IPS DF 6.9 (cell line): ENCODE measurements at regions not wholly inside any gene's neighbourhood (a gene's known extent, or its start where the extent isn't known, plus 50 kb on each side); places are given as distances from the start of the nearest gene placed in this dataset.

Experiments used
- DNase-seq: peaks from one replicate; pipeline ENCODE4 v3.0.0-alpha.2; 2013; ENCODE audit warnings: low read depth, low spot score
- H3K27ac ChIP-seq: one replicate; pipeline ENCODE4 v1.5.1; 2013; ENCODE audit warnings: low read length, control low read depth
- H3K27me3 ChIP-seq: 2 replicates; pipeline ENCODE4 v1.6.1; 2013; ENCODE audit warnings: mild to moderate bottlenecking, low read length; ENCODE audit not compliant: control insufficient read depth, insufficient read depth
- H3K36me3 ChIP-seq: 2 replicates; pipeline ENCODE4 v1.6.1; 2013; ENCODE audit warnings: low read length; ENCODE audit not compliant: control insufficient read depth, insufficient read depth
- H3K4me1 ChIP-seq: 2 replicates; pipeline ENCODE4 v1.6.1; 2013; ENCODE audit warnings: low read length; ENCODE audit not compliant: control insufficient read depth, insufficient read depth
- H3K4me3 ChIP-seq: 2 replicates; pipeline ENCODE4 v1.5.1; 2013; ENCODE audit warnings: mild to moderate bottlenecking, low read length
- H3K9me3 ChIP-seq: 2 replicates; pipeline ENCODE4 v1.6.1; 2013; ENCODE audit warnings: low read length, inconsistent platforms; ENCODE audit not compliant: control insufficient read depth, insufficient read depth
- WGBS: extraction: QIAGEN DNeasy Blood & Tissue Kit; methylation state at CpG from one replicate; pipeline ENCODE4 v1.1.7; 2013; ENCODE audit warnings: mixed read lengths, missing lambda C conversion rate; ENCODE audit not compliant: insufficient read length, insufficient coverage; 5-methylcytosine and 5-hydroxymethylcytosine counted together

DNA sequence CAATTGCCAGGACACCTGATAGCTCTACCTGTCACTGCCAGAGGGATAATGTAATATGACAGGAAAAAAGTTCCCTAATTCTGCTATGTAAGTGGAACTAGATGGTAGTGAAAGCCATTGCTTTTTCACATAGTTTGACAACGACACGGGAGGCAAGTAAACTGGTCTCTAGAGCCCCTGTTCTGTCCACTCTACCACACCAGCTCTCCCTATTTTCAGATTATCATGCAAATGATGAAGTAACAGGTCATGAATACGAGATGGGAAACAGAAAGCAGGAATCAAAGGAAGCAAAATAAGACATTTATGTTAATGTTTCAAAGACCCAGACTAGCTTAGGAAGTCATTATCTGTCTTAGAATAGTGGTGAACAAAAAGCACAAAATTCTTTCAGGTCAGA lies 56.2 kb downstream of the TAF11L14 start:
- H3K27me3 ChIP-seq: no peaks in the 10 kb centered on the region
- no peaks in the 10 kb centered on the region for H3K36me3 ChIP-seq
- DNase-seq: no peak
- no peak overlapping the region for H3K4me3 ChIP-seq
- no CpG with 5 or more reads among the region's 3 CpGs for WGBS
- H3K9me3 ChIP-seq: no peaks in the 10 kb centered on the region
- H3K4me1 ChIP-seq: no peaks in the 10 kb centered on the region
- H3K27ac ChIP-seq: no peak overlapping the region

DNA sequence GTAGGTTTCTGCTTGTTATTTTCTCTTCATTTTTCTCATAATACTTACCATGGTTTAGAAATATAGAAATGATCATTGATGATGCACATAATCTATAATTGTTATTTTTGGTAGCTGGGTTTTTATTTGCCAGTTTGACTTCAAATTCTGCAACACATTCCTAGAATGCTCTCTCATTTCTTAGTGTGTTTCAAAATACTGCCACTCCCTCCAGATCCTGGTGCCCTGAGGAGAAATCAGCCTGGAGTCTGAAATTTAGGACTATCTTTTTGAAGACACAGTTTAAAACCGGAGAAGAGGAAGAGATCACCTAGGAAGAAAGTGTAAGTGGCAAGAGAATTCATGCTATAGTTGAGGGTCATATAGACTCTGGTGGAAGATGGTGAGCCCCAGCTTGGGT lies 57.5 kb downstream of the TAF11L14 start:
- H3K4me3 ChIP-seq: no peak overlapping the region
- H3K36me3 ChIP-seq: no peaks in the 10 kb centered on the region
- no peaks in the 10 kb centered on the region for H3K9me3 ChIP-seq
- H3K27ac ChIP-seq: no peak overlapping the region
- no peak for DNase-seq
- no peaks in the 10 kb centered on the region for H3K27me3 ChIP-seq
- no peaks in the 10 kb centered on the region for H3K4me1 ChIP-seq
- WGBS: no CpG with 5 or more reads among the region's 1 CpG

DNA sequence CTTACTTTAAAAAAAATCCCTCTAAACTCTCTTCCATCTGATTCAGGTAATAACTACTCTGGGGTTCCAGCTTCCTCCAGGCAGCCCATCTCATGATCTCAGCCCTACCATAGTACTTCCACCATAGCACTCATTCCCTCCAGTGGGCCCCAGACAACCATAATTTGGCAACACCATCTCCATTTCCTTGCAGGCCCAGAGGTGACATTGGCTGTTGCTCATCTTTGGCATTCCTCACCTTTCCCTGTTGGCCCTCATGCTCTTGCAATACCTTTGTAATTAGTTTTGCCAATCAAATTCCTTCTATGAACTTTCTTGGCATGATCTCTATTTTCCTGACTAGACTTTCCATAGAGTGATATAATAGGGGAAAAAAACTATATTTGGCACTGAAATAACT lies 60.1 kb downstream of the TAF11L14 start:
- H3K4me1 ChIP-seq: no peaks in the 10 kb centered on the region
- DNase-seq: no peak
- H3K4me3 ChIP-seq: no peak overlapping the region
- H3K9me3 ChIP-seq: no peaks in the 10 kb centered on the region
- no peaks in the 10 kb centered on the region for H3K36me3 ChIP-seq
- H3K27ac ChIP-seq: no peak overlapping the region
- H3K27me3 ChIP-seq: no peaks in the 10 kb centered on the region

DNA sequence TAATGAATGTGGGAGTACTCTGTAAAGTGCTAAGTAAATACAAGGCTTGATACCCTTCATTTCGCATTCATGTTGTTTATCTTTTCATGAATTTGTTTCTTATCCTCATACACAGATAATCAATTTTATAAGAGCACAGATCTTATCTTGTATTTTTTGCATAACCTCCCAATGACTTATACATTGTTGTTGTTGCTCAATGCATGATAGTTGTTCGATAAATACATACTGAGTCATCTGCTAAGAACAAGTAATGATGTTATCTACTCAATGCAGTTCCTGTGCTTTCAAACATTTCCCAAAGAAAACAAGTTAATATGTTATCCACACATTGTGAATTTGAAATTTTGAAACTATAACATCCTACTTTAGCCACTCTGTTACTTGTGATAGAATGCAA lies 60.7 kb downstream of the TAF11L14 start:
- no peaks in the 10 kb centered on the region for H3K36me3 ChIP-seq
- no peak for DNase-seq
- WGBS: no CpG with 5 or more reads among the region's 2 CpGs

DNA sequence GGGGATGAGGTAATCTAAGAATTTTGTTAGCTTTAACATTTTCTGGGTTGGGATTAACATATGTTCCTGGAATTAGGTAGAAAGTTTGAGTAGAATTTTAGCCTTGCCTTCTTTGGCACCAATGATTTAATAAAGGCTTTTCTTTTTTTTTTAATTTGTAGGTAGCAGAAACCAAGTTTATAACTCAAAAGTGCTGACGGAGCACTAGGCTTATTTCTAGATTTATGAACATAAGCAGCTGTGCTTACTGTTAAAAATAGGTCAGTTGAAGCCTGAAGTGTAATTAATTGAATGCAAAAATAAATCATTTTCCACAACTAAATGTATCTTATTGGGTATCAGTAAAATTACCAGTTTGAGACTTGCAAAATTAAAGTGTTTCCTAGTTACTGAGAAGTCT lies 62.4 kb downstream of the TAF11L14 start:
- Histone ChIP-seq H3K9me3 (no peaks in the 10 kb centered on the region), H3K27ac (no peak overlapping the region), H3K4me3 (no peak overlapping the region), H3K36me3 (no peaks in the 10 kb centered on the region), H3K27me3 (no peaks in the 10 kb centered on the region), H3K4me1 (no peaks in the 10 kb centered on the region)
- no CpG with 5 or more reads among the region's 1 CpG for WGBS
- DNase-seq: no peak

More for the DNA sequence above, 60.7 kb downstream of the TAF11L14 start:
- Histone ChIP-seq H3K4me1 (no peaks in the 10 kb centered on the region), H3K4me3 (no peak overlapping the region), H3K27ac (no peak overlapping the region), H3K27me3 (no peaks in the 10 kb centered on the region), H3K9me3 (no peaks in the 10 kb centered on the region)

DNA sequence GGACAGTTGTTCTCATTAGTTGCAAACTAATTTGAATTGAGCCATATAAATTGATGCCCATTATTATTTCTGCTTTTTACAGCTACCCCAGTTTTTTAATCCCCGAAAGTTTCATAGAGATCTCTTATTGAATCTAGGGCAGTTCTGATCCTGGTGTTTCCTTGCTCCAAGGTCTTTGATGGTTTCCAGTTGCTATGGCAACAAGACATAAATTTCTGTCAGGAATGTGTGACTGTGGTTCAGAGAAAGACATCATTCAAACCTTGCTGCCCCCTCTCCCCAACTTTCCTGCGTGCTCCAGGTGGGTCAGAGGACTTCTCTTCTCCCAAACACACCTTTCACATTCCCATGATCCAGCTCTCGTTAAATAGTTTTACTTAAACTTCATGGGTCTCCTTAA lies 63.4 kb downstream of the TAF11L14 start:
- no peaks in the 10 kb centered on the region for H3K4me1 ChIP-seq
- no peak for DNase-seq
- H3K9me3 ChIP-seq: no peaks in the 10 kb centered on the region
- no peaks in the 10 kb centered on the region for H3K36me3 ChIP-seq
- H3K4me3 ChIP-seq: no peak overlapping the region
- no peak overlapping the region for H3K27ac ChIP-seq
- no peaks in the 10 kb centered on the region for H3K27me3 ChIP-seq
- no CpG with 5 or more reads among the region's 3 CpGs for WGBS

DNA sequence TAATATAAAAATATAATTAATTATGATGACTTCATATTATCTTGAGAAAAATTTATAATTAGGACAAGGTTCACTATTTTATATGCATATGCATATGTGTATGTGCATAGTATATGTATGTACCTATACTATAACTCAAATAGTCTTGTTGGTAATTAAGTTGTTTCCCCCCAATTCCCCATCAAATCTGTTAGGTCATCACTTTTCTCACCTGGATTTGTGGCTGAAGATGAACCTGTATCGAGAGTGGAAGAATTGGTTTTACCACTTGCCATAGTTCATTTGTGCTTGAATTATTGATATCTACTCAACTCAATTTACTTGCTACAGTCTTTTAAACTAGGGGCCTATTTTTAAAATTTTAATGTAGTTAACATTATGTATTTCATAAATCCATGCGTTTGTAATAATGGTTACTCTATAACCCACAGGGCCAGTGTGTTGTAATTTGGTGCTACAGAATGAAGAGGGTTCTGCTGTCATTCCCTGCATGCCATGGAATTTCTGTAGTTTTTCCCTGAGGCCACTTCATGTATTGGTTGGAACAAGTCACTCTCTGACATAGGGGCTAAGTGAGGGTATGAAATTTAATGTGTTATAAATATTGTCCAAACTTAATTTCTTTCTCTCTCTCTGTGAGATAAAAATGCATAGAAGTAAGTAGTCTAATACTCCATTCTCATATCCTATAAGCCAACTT lies 74.9 kb downstream of the TAF11L14 start:
- H3K36me3 ChIP-seq: no peaks in the 10 kb centered on the region
- no peak for DNase-seq
- H3K27me3 ChIP-seq: no peaks in the 10 kb centered on the region
- no peak overlapping the region for H3K4me3 ChIP-seq
- WGBS: no CpG with 5 or more reads among the region's 2 CpGs
- H3K4me1 ChIP-seq: no peaks in the 10 kb centered on the region
- H3K9me3 ChIP-seq: no peaks in the 10 kb centered on the region
- no peak overlapping the region for H3K27ac ChIP-seq

DNA sequence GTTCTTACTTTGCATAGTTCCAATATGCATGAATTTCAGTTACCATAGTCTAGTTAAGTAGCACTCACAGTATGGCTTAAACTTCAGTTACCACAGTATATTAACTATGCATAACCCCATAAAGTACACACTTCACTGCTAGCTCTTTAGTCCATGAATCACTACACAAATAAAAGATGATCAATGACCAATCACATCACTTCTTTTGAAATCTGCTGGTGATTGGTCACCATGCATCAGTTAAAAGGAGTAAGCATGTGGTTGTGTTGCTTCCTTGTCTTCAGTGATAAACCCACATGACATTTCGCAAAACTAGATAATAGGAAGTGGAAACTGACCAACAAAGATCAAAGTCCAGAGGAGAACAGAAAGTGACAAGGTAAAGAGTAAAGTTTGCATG lies 79.0 kb downstream of the TAF11L14 start:
- Histone ChIP-seq H3K27me3 (no peaks in the 10 kb centered on the region), H3K4me3 (no peak overlapping the region), H3K4me1 (no peaks in the 10 kb centered on the region), H3K9me3 (no peaks in the 10 kb centered on the region), H3K36me3 (no peaks in the 10 kb centered on the region), H3K27ac (no peak overlapping the region)
- DNase-seq: no peak
- no CpG with 5 or more reads among the region's 1 CpG for WGBS

DNA sequence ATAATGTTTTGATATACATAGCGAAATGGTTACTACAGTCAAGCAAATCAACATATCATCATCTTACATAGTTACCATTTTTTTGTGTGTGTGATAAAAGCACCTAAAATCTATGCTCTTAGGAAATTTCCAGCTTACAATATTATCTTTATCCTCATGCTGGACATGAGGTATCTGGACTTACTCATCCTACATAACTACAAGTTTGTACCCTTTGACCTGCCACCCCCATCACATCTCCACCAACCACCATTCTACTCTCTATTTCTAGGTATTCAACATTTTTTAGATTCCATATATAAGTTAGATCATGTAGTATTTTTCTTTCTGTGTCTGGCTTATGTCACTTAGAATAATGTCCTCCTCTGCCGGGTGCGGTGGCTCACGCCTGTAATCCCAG lies 79.9 kb downstream of the TAF11L14 start:
- WGBS: no CpG with 5 or more reads among the region's 4 CpGs
- no peaks in the 10 kb centered on the region for H3K9me3 ChIP-seq
- H3K4me1 ChIP-seq: no peaks in the 10 kb centered on the region
- H3K27ac ChIP-seq: no peak overlapping the region
- H3K27me3 ChIP-seq: no peaks in the 10 kb centered on the region
- no peak overlapping the region for H3K4me3 ChIP-seq
- no peak for DNase-seq
- no peaks in the 10 kb centered on the region for H3K36me3 ChIP-seq

DNA sequence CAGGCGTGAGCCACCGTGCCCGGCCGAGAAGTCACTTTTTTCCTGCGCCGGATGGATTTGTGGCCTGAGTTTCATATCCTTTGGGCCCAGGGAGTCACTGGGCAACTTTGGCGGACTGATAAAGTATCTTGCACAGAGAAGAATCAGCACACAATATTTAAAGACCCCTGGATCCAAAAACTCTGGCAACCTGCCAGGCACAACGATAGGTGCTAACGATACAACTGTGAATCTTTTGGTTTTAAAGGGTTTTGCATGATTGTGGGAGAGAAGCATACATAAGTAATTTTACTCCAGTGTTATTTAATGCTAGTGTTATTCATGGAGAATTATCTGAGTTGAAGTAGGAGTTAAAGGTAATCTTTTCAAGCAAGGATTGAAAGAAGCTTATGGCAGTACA lies 85.3 kb downstream of the TAF11L14 start:
- no peak overlapping the region for H3K4me3 ChIP-seq
- no peaks in the 10 kb centered on the region for H3K27me3 ChIP-seq
- H3K4me1 ChIP-seq: no peaks in the 10 kb centered on the region
- H3K9me3 ChIP-seq: no peaks in the 10 kb centered on the region
- H3K27ac ChIP-seq: no peak overlapping the region
- H3K36me3 ChIP-seq: no peaks in the 10 kb centered on the region
- WGBS: no CpG with 5 or more reads among the region's 9 CpGs
- no peak for DNase-seq

DNA sequence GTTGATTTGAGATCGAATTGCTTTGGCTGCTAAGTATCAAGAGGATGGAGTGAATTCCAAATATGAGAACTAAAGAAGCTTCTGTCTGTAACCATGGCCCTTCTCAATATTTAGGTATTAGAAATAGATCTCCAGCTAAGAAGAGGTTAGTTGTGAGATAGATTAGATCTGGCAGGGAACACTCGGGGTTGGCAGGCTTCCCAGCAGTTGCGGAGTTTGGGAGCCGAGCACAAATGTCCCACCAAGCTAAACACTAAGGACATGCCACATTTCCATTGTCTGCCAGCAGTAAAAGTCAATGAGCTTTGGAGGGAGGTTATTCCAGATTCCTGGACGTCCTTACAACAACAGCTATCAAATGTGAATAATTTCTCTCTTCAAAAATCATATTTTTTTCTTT lies 85.8 kb downstream of the TAF11L14 start:
- Histone ChIP-seq H3K27me3 (no peaks in the 10 kb centered on the region), H3K4me1 (no peaks in the 10 kb centered on the region), H3K36me3 (no peaks in the 10 kb centered on the region), H3K27ac (no peak overlapping the region), H3K9me3 (no peaks in the 10 kb centered on the region), H3K4me3 (no peak overlapping the region)
- no CpG with 5 or more reads among the region's 5 CpGs for WGBS
- DNase-seq: no peak
